HEK293 (cell line): ENCODE measurements at regions not wholly inside any gene's neighbourhood (a gene's known extent, or its start where the extent isn't known, plus 50 kb on each side); places are given as distances from the start of the nearest gene placed in this dataset.

ENCODE experiments used
- CTCF ChIP-seq: fragments of 450-650 bp; formaldehyde crosslinking; IDR thresholded peaks from 2 replicates; pipeline ENCODE4 v1.5.1; 2016; ENCODE audit warnings: missing biosample characterization, missing genetic modification characterization
- KLF16 ChIP-seq: fragments of 450-650 bp; formaldehyde crosslinking; IDR thresholded peaks from 2 replicates; pipeline ENCODE4 v1.5.1; 2017; ENCODE audit warnings: missing biosample characterization, missing genetic modification characterization
- ZNF324 ChIP-seq: fragments of 450-650 bp; formaldehyde crosslinking; IDR thresholded peaks from 2 replicates; pipeline ENCODE4 v1.5.1; 2016; ENCODE audit warnings: missing biosample characterization, missing genetic modification characterization
- ZNF530 ChIP-seq: fragments of 450-650 bp; formaldehyde crosslinking; IDR thresholded peaks from 2 replicates; pipeline ENCODE4 v1.5.1; 2016; ENCODE audit warnings: low read depth, missing biosample characterization, missing genetic modification characterization
- ZNF830 ChIP-seq: fragments of 450-650 bp; IDR thresholded peaks from 2 replicates; pipeline ENCODE4 v1.5.0; 2018; ENCODE audit warnings: missing biosample characterization, missing genetic modification characterization, low read depth, mild to moderate bottlenecking, moderate library complexity
- TF ChIP-seq, protein P1 (sequence below): fragments of 450-650 bp; formaldehyde crosslinking; IDR thresholded peaks from 2 replicates; pipeline ENCODE4 v1.5.1; 2016; ENCODE audit warnings: missing biosample characterization, missing genetic modification characterization

DNA sequence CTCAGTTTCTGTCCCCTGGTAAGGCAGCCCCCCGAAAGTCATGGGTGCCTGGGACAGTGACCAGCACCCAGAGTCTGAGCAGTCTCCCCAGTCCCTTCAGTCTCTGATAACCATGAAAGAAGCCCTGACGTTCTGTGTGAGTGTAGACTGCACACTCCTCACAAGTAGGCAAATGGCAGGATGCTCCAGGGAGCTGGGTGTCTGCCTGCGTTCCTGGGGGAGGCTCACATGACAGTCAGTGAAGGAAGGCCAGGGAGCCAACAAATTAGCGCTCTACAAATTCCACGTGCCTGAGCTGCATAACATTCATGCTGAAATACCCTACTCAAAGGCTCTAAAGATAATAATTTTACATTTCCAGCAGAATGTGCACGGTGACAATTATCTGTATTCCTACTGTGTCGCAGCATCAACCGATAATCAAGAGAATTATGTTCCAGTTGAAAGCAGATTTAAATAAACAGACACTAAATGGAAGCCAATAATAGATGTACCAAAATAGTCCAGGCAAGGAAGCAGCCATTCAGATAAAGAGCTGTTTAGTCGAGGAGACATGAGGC, 56.3 kb downstream of the ASCL1 start:
- TF ChIP-seq CTCF (tag by site-specific recombination) (no peak), KLF16 (tag by site-specific recombination) (no peak), ZNF530 (tag by site-specific recombination) (no peak), ZNF830 (tag by site-specific recombination) (no peak), ZNF324 (tag by site-specific recombination) (no peak)
- TF ChIP-seq, protein P1, sequence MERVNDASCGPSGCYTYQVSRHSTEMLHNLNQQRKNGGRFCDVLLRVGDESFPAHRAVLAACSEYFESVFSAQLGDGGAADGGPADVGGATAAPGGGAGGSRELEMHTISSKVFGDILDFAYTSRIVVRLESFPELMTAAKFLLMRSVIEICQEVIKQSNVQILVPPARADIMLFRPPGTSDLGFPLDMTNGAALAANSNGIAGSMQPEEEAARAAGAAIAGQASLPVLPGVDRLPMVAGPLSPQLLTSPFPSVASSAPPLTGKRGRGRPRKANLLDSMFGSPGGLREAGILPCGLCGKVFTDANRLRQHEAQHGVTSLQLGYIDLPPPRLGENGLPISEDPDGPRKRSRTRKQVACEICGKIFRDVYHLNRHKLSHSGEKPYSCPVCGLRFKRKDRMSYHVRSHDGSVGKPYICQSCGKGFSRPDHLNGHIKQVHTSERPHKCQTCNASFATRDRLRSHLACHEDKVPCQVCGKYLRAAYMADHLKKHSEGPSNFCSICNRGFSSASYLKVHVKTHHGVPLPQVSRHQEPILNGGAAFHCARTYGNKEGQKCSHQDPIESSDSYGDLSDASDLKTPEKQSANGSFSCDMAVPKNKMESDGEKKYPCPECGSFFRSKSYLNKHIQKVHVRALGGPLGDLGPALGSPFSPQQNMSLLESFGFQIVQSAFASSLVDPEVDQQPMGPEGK = no peak
